ENCODE measurements at regions not wholly inside any gene's neighbourhood (a gene's known extent, or its start where the extent isn't known, plus 50 kb on each side); places are given as distances from the start of the nearest gene placed in this dataset.

DNA sequence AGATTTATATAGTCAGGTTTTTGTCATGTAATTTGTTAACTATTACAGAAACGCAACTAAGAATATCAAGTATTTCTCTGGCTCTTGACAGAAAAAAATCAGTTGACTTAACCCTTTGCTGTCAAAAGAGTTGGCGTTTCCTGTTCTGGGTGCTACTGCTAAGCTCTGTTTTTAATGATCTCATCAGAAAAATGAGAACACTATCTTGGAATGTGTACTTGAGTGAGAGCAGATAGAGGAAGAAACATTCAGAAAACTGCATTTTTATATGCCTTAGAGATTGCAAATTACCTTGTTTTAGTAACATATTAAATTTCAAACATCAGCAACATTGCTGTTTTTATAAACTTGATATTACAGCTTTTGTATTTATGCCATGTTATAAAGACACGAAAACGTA lies 297.9 kb downstream of the RDH14 start:
- TF ChIP-seq ZC3H10 (CRISPR knock-in tag; IDR thresholded peaks at IDR 0.05) (no peak), ARNTL (CRISPR knock-in tag; IDR thresholded peaks at IDR 0.05; ENCODE audit: borderline replicate concordance, low read depth) (no peak), ISL1 (CRISPR knock-in tag; IDR thresholded peaks at IDR 0.05) (no peak)
- TF ChIP-seq, protein P1, sequence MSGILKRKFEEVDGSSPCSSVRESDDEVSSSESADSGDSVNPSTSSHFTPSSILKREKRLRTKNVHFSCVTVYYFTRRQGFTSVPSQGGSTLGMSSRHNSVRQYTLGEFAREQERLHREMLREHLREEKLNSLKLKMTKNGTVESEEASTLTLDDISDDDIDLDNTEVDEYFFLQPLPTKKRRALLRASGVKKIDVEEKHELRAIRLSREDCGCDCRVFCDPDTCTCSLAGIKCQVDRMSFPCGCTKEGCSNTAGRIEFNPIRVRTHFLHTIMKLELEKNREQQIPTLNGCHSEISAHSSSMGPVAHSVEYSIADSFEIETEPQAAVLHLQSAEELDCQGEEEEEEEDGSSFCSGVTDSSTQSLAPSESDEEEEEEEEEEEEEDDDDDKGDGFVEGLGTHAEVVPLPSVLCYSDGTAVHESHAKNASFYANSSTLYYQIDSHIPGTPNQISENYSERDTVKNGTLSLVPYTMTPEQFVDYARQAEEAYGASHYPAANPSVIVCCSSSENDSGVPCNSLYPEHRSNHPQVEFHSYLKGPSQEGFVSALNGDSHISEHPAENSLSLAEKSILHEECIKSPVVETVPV (CRISPR knock-in tag; IDR thresholded peaks at IDR 0.05): no peak
- ATAC-seq: 0 out of 3 replicates have a peak, but pooled peaks have one; percentile 16

DNA sequence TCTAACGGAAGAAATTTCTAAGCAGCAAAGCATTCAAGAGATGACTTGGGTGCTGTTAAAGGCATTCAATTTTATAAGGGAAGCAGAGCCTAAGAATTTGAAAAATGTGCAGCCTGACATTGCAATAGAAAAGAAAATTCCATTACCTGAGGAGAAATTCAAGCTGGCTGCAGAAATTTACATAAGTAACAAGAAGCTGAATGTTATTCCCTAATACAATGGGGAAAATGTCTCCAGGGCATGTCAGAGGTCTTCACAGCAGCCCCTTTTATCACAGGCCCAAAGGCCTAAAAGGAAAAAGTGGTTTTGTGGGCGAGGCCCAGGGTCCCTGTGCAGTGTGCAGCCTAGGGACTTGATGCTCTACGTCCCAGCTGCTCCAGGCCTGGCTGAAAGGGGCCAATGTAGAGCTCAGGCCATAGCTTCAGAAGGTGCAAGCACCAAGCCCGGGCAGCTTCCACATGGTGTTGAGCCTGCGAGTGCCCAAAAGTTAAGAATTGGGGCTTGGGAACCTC lies 306.7 kb downstream of the RDH14 start:
- TF ChIP-seq TCF4 (CRISPR knock-in tag; IDR thresholded peaks at IDR 0.05; ENCODE audit: borderline replicate concordance) (no peak), ZFP3 (CRISPR knock-in tag; IDR thresholded peaks at IDR 0.05) (no peak), RARB (CRISPR knock-in tag; IDR thresholded peaks at IDR 0.05) (no peak), SNAI2 (CRISPR knock-in tag; IDR thresholded peaks at IDR 0.05) (no peak), CREB5 (CRISPR knock-in tag; IDR thresholded peaks at IDR 0.05; ENCODE audit: low read depth) (no peak), ZFP30 (CRISPR knock-in tag; IDR thresholded peaks at IDR 0.05) (no peak), ISL1 (CRISPR knock-in tag; IDR thresholded peaks at IDR 0.05) (no peak), CSDC2 (CRISPR knock-in tag; IDR thresholded peaks at IDR 0.05) (no peak), ESRRG (CRISPR knock-in tag; IDR thresholded peaks at IDR 0.05) (no peak)
- TF ChIP-seq, protein P1 (CRISPR knock-in tag; IDR thresholded peaks at IDR 0.05): no peak
- TF ChIP-seq, protein P2, sequence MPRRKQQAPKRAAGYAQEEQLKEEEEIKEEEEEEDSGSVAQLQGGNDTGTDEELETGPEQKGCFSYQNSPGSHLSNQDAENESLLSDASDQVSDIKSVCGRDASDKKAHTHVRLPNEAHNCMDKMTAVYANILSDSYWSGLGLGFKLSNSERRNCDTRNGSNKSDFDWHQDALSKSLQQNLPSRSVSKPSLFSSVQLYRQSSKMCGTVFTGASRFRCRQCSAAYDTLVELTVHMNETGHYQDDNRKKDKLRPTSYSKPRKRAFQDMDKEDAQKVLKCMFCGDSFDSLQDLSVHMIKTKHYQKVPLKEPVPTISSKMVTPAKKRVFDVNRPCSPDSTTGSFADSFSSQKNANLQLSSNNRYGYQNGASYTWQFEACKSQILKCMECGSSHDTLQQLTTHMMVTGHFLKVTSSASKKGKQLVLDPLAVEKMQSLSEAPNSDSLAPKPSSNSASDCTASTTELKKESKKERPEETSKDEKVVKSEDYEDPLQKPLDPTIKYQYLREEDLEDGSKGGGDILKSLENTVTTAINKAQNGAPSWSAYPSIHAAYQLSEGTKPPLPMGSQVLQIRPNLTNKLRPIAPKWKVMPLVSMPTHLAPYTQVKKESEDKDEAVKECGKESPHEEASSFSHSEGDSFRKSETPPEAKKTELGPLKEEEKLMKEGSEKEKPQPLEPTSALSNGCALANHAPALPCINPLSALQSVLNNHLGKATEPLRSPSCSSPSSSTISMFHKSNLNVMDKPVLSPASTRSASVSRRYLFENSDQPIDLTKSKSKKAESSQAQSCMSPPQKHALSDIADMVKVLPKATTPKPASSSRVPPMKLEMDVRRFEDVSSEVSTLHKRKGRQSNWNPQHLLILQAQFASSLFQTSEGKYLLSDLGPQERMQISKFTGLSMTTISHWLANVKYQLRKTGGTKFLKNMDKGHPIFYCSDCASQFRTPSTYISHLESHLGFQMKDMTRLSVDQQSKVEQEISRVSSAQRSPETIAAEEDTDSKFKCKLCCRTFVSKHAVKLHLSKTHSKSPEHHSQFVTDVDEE (CRISPR knock-in tag; IDR thresholded peaks at IDR 0.05): no peak
- ATAC-seq: no peak

DNA sequence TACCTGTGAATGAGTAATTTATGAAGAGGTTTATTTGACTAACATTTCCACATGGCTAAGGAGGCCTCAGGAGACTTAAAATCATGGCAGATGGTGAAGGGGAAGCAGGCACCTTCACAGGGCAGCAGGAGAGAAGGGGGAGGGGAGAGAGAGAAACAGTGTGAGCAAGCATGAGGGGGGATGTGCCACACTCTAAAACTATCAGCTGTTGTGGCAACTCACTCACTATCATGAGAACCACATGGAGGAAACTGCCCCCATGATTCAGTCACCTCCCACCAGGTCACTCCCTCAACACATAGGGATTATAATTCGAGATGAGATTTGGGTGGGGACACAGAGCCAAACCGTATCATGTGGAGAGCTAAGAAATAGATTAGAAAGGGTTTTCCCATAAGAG lies 309.0 kb downstream of the RDH14 start:
- no peak for TF ChIP-seq TOX (CRISPR knock-in tag; IDR thresholded peaks at IDR 0.05; ENCODE audit: borderline replicate concordance)
- TF ChIP-seq CSDC2 (CRISPR knock-in tag; IDR thresholded peaks at IDR 0.05): no peak
- TF ChIP-seq ZC3H10 (CRISPR knock-in tag; IDR thresholded peaks at IDR 0.05): no peak
- no peak for TF ChIP-seq CREB5 (CRISPR knock-in tag; IDR thresholded peaks at IDR 0.05; ENCODE audit: low read depth)
- no peak for TF ChIP-seq SNAI2 (CRISPR knock-in tag; IDR thresholded peaks at IDR 0.05)
- TF ChIP-seq ZNF70 (CRISPR knock-in tag; IDR thresholded peaks at IDR 0.05): no peak
- no peak for TF ChIP-seq GLIS3 (CRISPR knock-in tag; IDR thresholded peaks at IDR 0.05)
- TF ChIP-seq, protein P1 (CRISPR knock-in tag; IDR thresholded peaks at IDR 0.05): no peak
- TF ChIP-seq ZFP30 (CRISPR knock-in tag; IDR thresholded peaks at IDR 0.05): no peak
- no peak for TF ChIP-seq ISL1 (CRISPR knock-in tag; IDR thresholded peaks at IDR 0.05)
- TF ChIP-seq ZNF565 (CRISPR knock-in tag; conservative IDR thresholded peaks at IDR 0.05; ENCODE audit: low read depth): no peak
- TF ChIP-seq, protein P2 (CRISPR knock-in tag; IDR thresholded peaks at IDR 0.05): no peak
- ATAC-seq: no peak
